ENCODE measurements at regions not wholly inside any gene's neighbourhood (a gene's known extent, or its start where the extent isn't known, plus 50 kb on each side); places are given as distances from the start of the nearest gene placed in this dataset.

DNA sequence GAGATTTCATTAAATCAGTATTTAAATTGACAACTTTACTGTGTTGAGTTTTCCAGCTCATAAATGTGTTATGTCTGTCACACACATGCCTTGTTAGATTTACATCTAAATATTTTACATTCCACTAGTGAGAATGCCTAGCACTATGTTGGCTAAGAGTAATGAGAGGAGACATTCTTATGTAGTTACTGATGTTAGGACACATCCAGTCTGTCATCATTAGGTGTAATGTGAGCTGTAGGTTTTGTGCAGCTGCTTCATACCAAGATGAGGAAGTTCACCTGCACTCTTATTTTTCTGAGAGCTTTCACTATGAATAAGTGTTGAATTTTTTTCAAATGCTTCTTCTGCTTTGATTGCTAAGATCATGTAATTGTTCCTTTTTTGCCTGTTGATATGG, 218.0 kb upstream of the IGFBP3 start:
- TF ChIP-seq POLR2AphosphoS5 (IDR thresholded peaks at IDR 0.05; ENCODE audit: low read depth, low read length): no peak
- TF ChIP-seq, protein P1, sequence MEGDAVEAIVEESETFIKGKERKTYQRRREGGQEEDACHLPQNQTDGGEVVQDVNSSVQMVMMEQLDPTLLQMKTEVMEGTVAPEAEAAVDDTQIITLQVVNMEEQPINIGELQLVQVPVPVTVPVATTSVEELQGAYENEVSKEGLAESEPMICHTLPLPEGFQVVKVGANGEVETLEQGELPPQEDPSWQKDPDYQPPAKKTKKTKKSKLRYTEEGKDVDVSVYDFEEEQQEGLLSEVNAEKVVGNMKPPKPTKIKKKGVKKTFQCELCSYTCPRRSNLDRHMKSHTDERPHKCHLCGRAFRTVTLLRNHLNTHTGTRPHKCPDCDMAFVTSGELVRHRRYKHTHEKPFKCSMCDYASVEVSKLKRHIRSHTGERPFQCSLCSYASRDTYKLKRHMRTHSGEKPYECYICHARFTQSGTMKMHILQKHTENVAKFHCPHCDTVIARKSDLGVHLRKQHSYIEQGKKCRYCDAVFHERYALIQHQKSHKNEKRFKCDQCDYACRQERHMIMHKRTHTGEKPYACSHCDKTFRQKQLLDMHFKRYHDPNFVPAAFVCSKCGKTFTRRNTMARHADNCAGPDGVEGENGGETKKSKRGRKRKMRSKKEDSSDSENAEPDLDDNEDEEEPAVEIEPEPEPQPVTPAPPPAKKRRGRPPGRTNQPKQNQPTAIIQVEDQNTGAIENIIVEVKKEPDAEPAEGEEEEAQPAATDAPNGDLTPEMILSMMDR (IDR thresholded peaks at IDR 0.05 in 2 of 3, conservative IDR thresholded peaks at IDR 0.05 in 1 of 3; ENCODE audit: borderline replicate concordance in 1 of 3, insufficient read depth in 1 of 3, low read depth in 2 of 3, low read length in 2 of 3): no peak
- TF ChIP-seq, protein P2, sequence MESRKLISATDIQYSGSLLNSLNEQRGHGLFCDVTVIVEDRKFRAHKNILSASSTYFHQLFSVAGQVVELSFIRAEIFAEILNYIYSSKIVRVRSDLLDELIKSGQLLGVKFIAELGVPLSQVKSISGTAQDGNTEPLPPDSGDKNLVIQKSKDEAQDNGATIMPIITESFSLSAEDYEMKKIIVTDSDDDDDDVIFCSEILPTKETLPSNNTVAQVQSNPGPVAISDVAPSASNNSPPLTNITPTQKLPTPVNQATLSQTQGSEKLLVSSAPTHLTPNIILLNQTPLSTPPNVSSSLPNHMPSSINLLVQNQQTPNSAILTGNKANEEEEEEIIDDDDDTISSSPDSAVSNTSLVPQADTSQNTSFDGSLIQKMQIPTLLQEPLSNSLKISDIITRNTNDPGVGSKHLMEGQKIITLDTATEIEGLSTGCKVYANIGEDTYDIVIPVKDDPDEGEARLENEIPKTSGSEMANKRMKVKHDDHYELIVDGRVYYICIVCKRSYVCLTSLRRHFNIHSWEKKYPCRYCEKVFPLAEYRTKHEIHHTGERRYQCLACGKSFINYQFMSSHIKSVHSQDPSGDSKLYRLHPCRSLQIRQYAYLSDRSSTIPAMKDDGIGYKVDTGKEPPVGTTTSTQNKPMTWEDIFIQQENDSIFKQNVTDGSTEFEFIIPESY (IDR thresholded peaks at IDR 0.05; ENCODE audit: extremely low read depth, insufficient replicate concordance, low read length): no peak
- no peak for TF ChIP-seq POLR2A (IDR thresholded peaks at IDR 0.05; ENCODE audit: borderline replicate concordance, extremely low read depth, insufficient read depth, insufficient read length)
- TF ChIP-seq, protein P3, sequence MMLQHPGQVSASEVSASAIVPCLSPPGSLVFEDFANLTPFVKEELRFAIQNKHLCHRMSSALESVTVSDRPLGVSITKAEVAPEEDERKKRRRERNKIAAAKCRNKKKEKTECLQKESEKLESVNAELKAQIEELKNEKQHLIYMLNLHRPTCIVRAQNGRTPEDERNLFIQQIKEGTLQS (IDR thresholded peaks at IDR 0.05): no peak
- TF ChIP-seq RAD21 (IDR thresholded peaks at IDR 0.05; ENCODE audit: low read depth): no peak
- no peak for TF ChIP-seq EGR1 (IDR thresholded peaks at IDR 0.05; ENCODE audit: low read depth)
- no peak for TF ChIP-seq EZH2phosphoT487 (IDR thresholded peaks at IDR 0.05; ENCODE audit: borderline replicate concordance)
- no peak for TF ChIP-seq FOSL1 (IDR thresholded peaks at IDR 0.05; ENCODE audit: low read depth)
- TF ChIP-seq, protein P4, sequence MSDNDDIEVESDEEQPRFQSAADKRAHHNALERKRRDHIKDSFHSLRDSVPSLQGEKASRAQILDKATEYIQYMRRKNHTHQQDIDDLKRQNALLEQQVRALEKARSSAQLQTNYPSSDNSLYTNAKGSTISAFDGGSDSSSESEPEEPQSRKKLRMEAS (IDR thresholded peaks at IDR 0.05): no peak
